ENCODE measurements at regions not wholly inside any gene's neighbourhood (a gene's known extent, or its start where the extent isn't known, plus 50 kb on each side); places are given as distances from the start of the nearest gene placed in this dataset.

DNA sequence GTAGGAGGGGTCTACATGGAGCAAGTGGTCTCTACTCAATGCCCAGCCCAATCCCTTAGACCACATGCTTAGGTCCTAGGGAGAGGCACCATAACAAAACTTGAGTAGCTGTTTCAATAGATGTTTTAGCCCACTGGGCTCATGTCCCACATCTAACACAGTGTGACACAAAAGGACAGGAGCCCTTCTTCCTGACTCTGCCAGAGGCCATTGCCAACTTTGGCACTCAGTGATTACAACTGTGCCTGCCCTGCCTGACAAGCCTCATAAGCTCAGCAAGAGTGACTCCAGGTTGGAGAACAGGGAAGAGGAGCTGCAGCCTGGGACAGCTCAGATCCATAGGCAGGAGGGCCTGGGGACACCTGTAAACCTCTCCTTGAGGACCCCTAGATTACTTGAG lies 230.8 kb downstream of the ENC1 start:
- no peak for DNase-seq (ENCODE audit: low read depth, low spot score)
- POLR2A ChIA-PET: no interaction called here
- H3K4me3 ChIP-seq (replicated peaks in 1 of 3; ENCODE audit: insufficient read depth in 1 of 3, low read depth in 1 of 3, low read length in 3 of 3): no peak overlapping the region
- peaks cover 20% of the 10 kb centered on the region for H3K4me1 ChIP-seq (ENCODE audit: control insufficient read depth, extremely low read depth, insufficient read depth, low read length)
- no peak overlapping the region for H3K27ac ChIP-seq (ENCODE audit: insufficient read depth, low read depth, low read length)
- no peak for FAIRE-seq
- no peaks in the 10 kb centered on the region for H3K79me2 ChIP-seq (ENCODE audit: control insufficient read depth, insufficient read depth, low read length)
- CTCF ChIA-PET: interaction anchor here (0.6 to 1.0 kb wide), 2 partner anchors 129 to 231 kb away, joined by 3 to 4 read pairs; partner anchors contain the start of gene ENC1
- dilution Hi-C loops (cut with MboI; ENCODE audit: extremely low pct_ligation_motif_present, low sequenced_read_pairs): no loop called here
- no TSS peak for BruUV-seq (replicated peaks)
- H3K9me1 ChIP-seq (replicated peaks; ENCODE audit: control insufficient read depth, extremely low read depth, insufficient read depth, low read length): no peaks in the 10 kb centered on the region
- no peak overlapping the region for H3K4me2 ChIP-seq (ENCODE audit: insufficient read depth, low read length)
- H3K9ac ChIP-seq (replicated peaks; ENCODE audit: extremely low read depth, insufficient read depth, low read length): no peak overlapping the region
- TF ChIP-seq POLR2A (IDR thresholded peaks at IDR 0.05; ENCODE audit: low read depth, low read length): no peak
- no peak for TF ChIP-seq GATA2 (IDR thresholded peaks at IDR 0.05; ENCODE audit: insufficient read depth, insufficient read length, low read depth, low read length)
- TF ChIP-seq MYC (IDR thresholded peaks at IDR 0.05; ENCODE audit: low read depth, low read length): no peak
- no peak for TF ChIP-seq EZH2 (IDR thresholded peaks at IDR 0.05; ENCODE audit: borderline replicate concordance, low read depth, low read length, severe bottlenecking)
- TF ChIP-seq, protein P1, sequence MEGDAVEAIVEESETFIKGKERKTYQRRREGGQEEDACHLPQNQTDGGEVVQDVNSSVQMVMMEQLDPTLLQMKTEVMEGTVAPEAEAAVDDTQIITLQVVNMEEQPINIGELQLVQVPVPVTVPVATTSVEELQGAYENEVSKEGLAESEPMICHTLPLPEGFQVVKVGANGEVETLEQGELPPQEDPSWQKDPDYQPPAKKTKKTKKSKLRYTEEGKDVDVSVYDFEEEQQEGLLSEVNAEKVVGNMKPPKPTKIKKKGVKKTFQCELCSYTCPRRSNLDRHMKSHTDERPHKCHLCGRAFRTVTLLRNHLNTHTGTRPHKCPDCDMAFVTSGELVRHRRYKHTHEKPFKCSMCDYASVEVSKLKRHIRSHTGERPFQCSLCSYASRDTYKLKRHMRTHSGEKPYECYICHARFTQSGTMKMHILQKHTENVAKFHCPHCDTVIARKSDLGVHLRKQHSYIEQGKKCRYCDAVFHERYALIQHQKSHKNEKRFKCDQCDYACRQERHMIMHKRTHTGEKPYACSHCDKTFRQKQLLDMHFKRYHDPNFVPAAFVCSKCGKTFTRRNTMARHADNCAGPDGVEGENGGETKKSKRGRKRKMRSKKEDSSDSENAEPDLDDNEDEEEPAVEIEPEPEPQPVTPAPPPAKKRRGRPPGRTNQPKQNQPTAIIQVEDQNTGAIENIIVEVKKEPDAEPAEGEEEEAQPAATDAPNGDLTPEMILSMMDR (IDR thresholded peaks at IDR 0.05; ENCODE audit: extremely low read depth in 1 of 2, insufficient read depth in 1 of 2, low read depth in 1 of 2, low read length in 2 of 2): no peak
- H3K27me3 ChIP-seq (ENCODE audit: control insufficient read depth in 2 of 2, insufficient read depth in 2 of 2, low read length in 2 of 2): no peaks in the 10 kb centered on the region
- H3K36me3 ChIP-seq (ENCODE audit: control insufficient read depth in 2 of 2, extremely low read depth in 1 of 2, insufficient read depth in 2 of 2, low read length in 2 of 2): no peaks in the 10 kb centered on the region
- H3K9me3 ChIP-seq (replicated peaks; ENCODE audit: control insufficient read depth, insufficient read depth, low read length): no peaks in the 10 kb centered on the region
- no peak overlapping the region for H2AFZ ChIP-seq (ENCODE audit: low read depth, low read length)
- H4K20me1 ChIP-seq (replicated peaks; ENCODE audit: control insufficient read depth, extremely low read depth, insufficient read depth, low read length): no peaks in the 10 kb centered on the region
- intact Hi-C loops (cut with micrococcal nuclease): loop anchor here (5.0 kb wide), 1 partner anchor 133 kb away; no protein-coding TSS in a partner anchor

DNA sequence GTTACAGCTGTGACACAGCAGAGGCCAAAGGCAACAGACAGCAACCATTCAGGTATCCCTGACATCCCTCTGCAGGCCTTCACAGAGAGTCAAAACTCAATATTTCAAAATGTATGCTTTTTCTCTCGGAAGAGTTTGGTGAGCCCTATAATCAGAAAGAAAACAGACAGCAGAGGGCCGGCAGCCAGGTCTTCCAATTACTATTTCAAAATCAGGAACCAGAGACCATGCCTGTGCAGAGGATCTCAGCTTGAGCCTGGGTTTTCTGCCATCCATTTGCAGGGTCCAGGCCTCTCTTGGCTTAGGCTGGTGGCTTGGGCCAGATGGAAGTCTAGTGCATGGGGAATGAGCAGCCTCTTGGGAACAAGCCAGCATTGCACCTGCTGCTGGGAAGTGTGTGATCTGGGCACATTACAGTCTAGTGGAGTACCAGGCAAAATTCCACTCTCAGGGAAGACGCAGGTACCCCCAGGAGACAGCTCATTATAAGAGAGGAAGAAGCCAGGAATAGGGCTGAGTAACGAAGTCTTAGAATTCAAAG lies 231.3 kb downstream of the ENC1 start:
- Histone ChIP-seq H3K4me1 (ENCODE audit: control insufficient read depth, extremely low read depth, insufficient read depth, low read length) (peaks cover 16% of the 10 kb centered on the region), H3K9me3 (replicated peaks; ENCODE audit: control insufficient read depth, insufficient read depth, low read length) (no peaks in the 10 kb centered on the region), H3K4me3 (replicated peaks in 1 of 3; ENCODE audit: insufficient read depth in 1 of 3, low read depth in 1 of 3, low read length in 3 of 3) (no peak overlapping the region), H4K20me1 (replicated peaks; ENCODE audit: control insufficient read depth, extremely low read depth, insufficient read depth, low read length) (no peaks in the 10 kb centered on the region), H3K9ac (replicated peaks; ENCODE audit: extremely low read depth, insufficient read depth, low read length) (no peak overlapping the region), H3K27ac (ENCODE audit: insufficient read depth, low read depth, low read length) (no peak overlapping the region), H3K9me1 (replicated peaks; ENCODE audit: control insufficient read depth, extremely low read depth, insufficient read depth, low read length) (no peaks in the 10 kb centered on the region), H3K4me2 (ENCODE audit: insufficient read depth, low read length) (no peak overlapping the region), H3K27me3 (ENCODE audit: control insufficient read depth in 2 of 2, insufficient read depth in 2 of 2, low read length in 2 of 2) (no peaks in the 10 kb centered on the region), H2AFZ (ENCODE audit: low read depth, low read length) (no peak overlapping the region), H3K36me3 (ENCODE audit: control insufficient read depth in 2 of 2, extremely low read depth in 1 of 2, insufficient read depth in 2 of 2, low read length in 2 of 2) (no peaks in the 10 kb centered on the region), H3K79me2 (ENCODE audit: control insufficient read depth, insufficient read depth, low read length) (no peaks in the 10 kb centered on the region)
- no peak for DNase-seq (ENCODE audit: low read depth, low spot score)
- intact Hi-C loops (cut with micrococcal nuclease) (no loop called here), dilution Hi-C loops (cut with MboI; ENCODE audit: extremely low pct_ligation_motif_present, low sequenced_read_pairs) (no loop called here)
- BruUV-seq (replicated peaks): no TSS peak
- FAIRE-seq: no peak
- TF ChIP-seq, protein P1 (IDR thresholded peaks at IDR 0.05; ENCODE audit: extremely low read depth in 1 of 2, insufficient read depth in 1 of 2, low read depth in 1 of 2, low read length in 2 of 2): no peak
- TF ChIP-seq, protein P2, sequence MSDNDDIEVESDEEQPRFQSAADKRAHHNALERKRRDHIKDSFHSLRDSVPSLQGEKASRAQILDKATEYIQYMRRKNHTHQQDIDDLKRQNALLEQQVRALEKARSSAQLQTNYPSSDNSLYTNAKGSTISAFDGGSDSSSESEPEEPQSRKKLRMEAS (IDR thresholded peaks at IDR 0.05; ENCODE audit: insufficient read depth, insufficient read length): no peak
- TF ChIP-seq GATA2 (IDR thresholded peaks at IDR 0.05; ENCODE audit: insufficient read depth, insufficient read length, low read depth, low read length) (no peak), FOS (IDR thresholded peaks at IDR 0.05; ENCODE audit: borderline replicate concordance, insufficient read depth, low read length) (no peak), JUN (IDR thresholded peaks at IDR 0.05; ENCODE audit: borderline replicate concordance, insufficient read depth, insufficient read length, low read depth) (no peak), EZH2 (IDR thresholded peaks at IDR 0.05; ENCODE audit: borderline replicate concordance, low read depth, low read length, severe bottlenecking) (no peak), POLR2AphosphoS5 (IDR thresholded peaks at IDR 0.05; ENCODE audit: insufficient read depth, low read depth, low read length) (no peak), POLR2A (IDR thresholded peaks at IDR 0.05; ENCODE audit: low read depth, low read length) (no peak), MYC (IDR thresholded peaks at IDR 0.05; ENCODE audit: low read depth, low read length) (no peak)
- ChIA-PET POLR2A (no interaction called here), CTCF (interaction anchor here (0.6 to 2.5 kb wide), 4 partner anchors 14 to 232 kb away, joined by 3 to 8 read pairs (median 4); partner anchors contain the start of gene ENC1)

Data from endothelial cell of umbilical vein (primary cell).